ENCODE measurements at regions not wholly inside any gene's neighbourhood (a gene's known extent, or its start where the extent isn't known, plus 50 kb on each side); places are given as distances from the start of the nearest gene placed in this dataset.

GRCh38 chr6:98779618-98780017, 54.8 kb upstream of the POU3F2 start:
- DNase-seq: no peak

- no peak for DNase-seq
Measured at GRCh38 chr6:98782772-98783171, 51.6 kb upstream of the POU3F2 start.

DNA sequence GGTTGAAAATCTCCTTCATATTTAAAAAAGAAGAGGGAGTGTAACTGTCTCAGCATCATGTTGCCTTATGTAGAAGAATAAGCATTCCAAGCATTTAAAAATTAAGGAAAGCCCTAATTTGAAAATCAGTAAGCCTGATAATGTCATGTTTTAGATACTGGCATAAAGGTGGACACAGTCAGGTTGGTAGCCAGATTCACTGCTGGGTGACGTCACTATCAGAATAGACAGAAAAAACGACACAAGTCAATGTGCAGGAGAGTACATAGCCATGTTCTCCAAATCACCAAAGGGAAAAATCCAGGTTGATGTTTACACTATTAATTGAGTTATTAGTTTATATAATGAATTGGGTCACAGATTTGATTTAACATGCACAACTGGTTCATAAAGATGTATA, 50.8 kb upstream of the POU3F2 start:
- DNase-seq: no peak
